SU-DHL-6 (cell line): ENCODE measurements at regions not wholly inside any gene's neighbourhood (a gene's known extent, or its start where the extent isn't known, plus 50 kb on each side); places are given as distances from the start of the nearest gene placed in this dataset.

Experiments used
- H2AFZ ChIP-seq: fragments of 200-600 bp; sonication (generic); 2 replicates; pipeline ENCODE4 v1.6.1; 2014; ENCODE audit warnings: low read depth, mild to moderate bottlenecking, moderate library complexity, mixed read lengths, antibody characterized with exemption, low read length; ENCODE audit not compliant: severe bottlenecking
- H3F3A ChIP-seq: fragments of 200-600 bp; shearing (Covaris generic); 2 replicates; pipeline ENCODE4 v1.6.0; 2016; ENCODE audit warnings: antibody characterized with exemption, mild to moderate bottlenecking; ENCODE audit not compliant: insufficient read depth
- H3K27ac ChIP-seq: fragments of 200-600 bp; sonication (generic); 2 replicates; pipeline ENCODE4 v1.5.1; 2016; ENCODE audit warnings: low read depth, mild to moderate bottlenecking, low read length, moderate library complexity, mixed read lengths
- H3K27me3 ChIP-seq: fragments of 200-600 bp; sonication (generic), shearing (Covaris generic); 2 replicates; pipeline ENCODE4 v1.6.0; 2014; ENCODE audit warnings: mild to moderate bottlenecking, low read length
- H3K36me3 ChIP-seq: fragments of 200-600 bp; sonication (generic); 2 replicates; pipeline ENCODE4 v1.6.1; 2014; ENCODE audit warnings: mild to moderate bottlenecking, low read length, mixed read lengths
- H3K4me2 ChIP-seq: fragments of 300-600, 200-600 bp; shearing (Covaris generic), sonication (generic); 2 replicates; pipeline ENCODE4 v1.6.0; 2014; ENCODE audit warnings: low read length, low read depth, mild to moderate bottlenecking; ENCODE audit not compliant: poor library complexity, severe bottlenecking
- H3K4me3 ChIP-seq: fragments of 200-600 bp; sonication (generic); 2 replicates; pipeline ENCODE4 v1.5.1; 2014; ENCODE audit warnings: antibody characterized with exemption, low read length, mild to moderate bottlenecking, mixed read lengths; ENCODE audit not compliant: insufficient read depth, poor library complexity, severe bottlenecking
- H3K79me2 ChIP-seq: fragments of 200-600 bp; sonication (generic); 2 replicates; pipeline ENCODE4 v1.6.1; 2014; ENCODE audit warnings: mild to moderate bottlenecking, low read length, moderate library complexity; ENCODE audit not compliant: insufficient read depth
- H3K9ac ChIP-seq: fragments of 200-600 bp; sonication (generic); 2 replicates; pipeline ENCODE4 v1.7.0; 2014; ENCODE audit warnings: mild to moderate bottlenecking, low read length
- H3K9me2 ChIP-seq: fragments of 200-600 bp; sonication (generic); replicated peaks from 2 replicates; pipeline ENCODE4 v1.6.1; 2014; ENCODE audit warnings: low read length; ENCODE audit not compliant: insufficient read depth
- H3K9me3 ChIP-seq: fragments of 200-600 bp; sonication (generic); 2 replicates; pipeline ENCODE4 v1.6.1; 2014; ENCODE audit warnings: low read length, mixed read lengths; ENCODE audit not compliant: insufficient read depth
- H4K20me1 ChIP-seq: fragments of 200-600 bp; sonication (generic); 2 replicates; pipeline ENCODE4 v1.6.1; 2014; ENCODE audit warnings: low read depth, mild to moderate bottlenecking, antibody characterized with exemption, low read length, moderate library complexity, mixed read lengths
- EZH2phosphoT487 ChIP-seq: fragments of 200-600 bp; sonication (generic), shearing (Covaris generic); conservative IDR thresholded peaks from 2 replicates; pipeline ENCODE4 v1.6.1; 2018; ENCODE audit warnings: mild to moderate bottlenecking, antibody characterized with exemption, low read length, moderate library complexity, mixed read lengths
- TF ChIP-seq, protein P1 (sequence below): fragments of 200-600 bp; sonication (generic); IDR thresholded peaks from one replicate; pipeline ENCODE4 v1.5.1; 2017; ENCODE audit warnings: antibody characterized with exemption, mild to moderate bottlenecking, low read length, moderate library complexity; ENCODE audit not compliant: insufficient read depth, poor library complexity, severe bottlenecking

GRCh38 chr21:16773206-16773605, 739.6 kb upstream of the CXADR start:
- no peak overlapping the region for H3K9ac ChIP-seq
- no peaks in the 10 kb centered on the region; the same call in 1 of the 2 replicates for H3K9me2 ChIP-seq
- H3K79me2 ChIP-seq = no peaks in the 10 kb centered on the region
- H3F3A ChIP-seq = no peaks in the 10 kb centered on the region
- H3K9me3 ChIP-seq = peaks cover 5% of the 10 kb centered on the region; the same call in 1 of the 2 replicates
- H3K27me3 ChIP-seq = no peaks in the 10 kb centered on the region
- no peak overlapping the region for H2AFZ ChIP-seq
- no peak overlapping the region for H3K27ac ChIP-seq
- no peaks in the 10 kb centered on the region for H3K36me3 ChIP-seq
- H4K20me1 ChIP-seq = no peaks in the 10 kb centered on the region
- no peak overlapping the region for H3K4me2 ChIP-seq
- TF ChIP-seq, protein P1, sequence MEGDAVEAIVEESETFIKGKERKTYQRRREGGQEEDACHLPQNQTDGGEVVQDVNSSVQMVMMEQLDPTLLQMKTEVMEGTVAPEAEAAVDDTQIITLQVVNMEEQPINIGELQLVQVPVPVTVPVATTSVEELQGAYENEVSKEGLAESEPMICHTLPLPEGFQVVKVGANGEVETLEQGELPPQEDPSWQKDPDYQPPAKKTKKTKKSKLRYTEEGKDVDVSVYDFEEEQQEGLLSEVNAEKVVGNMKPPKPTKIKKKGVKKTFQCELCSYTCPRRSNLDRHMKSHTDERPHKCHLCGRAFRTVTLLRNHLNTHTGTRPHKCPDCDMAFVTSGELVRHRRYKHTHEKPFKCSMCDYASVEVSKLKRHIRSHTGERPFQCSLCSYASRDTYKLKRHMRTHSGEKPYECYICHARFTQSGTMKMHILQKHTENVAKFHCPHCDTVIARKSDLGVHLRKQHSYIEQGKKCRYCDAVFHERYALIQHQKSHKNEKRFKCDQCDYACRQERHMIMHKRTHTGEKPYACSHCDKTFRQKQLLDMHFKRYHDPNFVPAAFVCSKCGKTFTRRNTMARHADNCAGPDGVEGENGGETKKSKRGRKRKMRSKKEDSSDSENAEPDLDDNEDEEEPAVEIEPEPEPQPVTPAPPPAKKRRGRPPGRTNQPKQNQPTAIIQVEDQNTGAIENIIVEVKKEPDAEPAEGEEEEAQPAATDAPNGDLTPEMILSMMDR = no peak
- no peak for TF ChIP-seq EZH2phosphoT487
- H3K4me3 ChIP-seq = no peak overlapping the region

- no peaks in the 10 kb centered on the region for H3F3A ChIP-seq
- no peaks in the 10 kb centered on the region; the same call in 1 of the 2 replicates for H3K9me2 ChIP-seq
- no peaks in the 10 kb centered on the region for H3K79me2 ChIP-seq
- H3K9ac ChIP-seq = no peak overlapping the region
- no peak overlapping the region for H3K27ac ChIP-seq
- peaks cover 5% of the 10 kb centered on the region; the same call in 1 of the 2 replicates for H3K9me3 ChIP-seq
- no peaks in the 10 kb centered on the region for H4K20me1 ChIP-seq
- H3K4me2 ChIP-seq = no peak overlapping the region
- no peaks in the 10 kb centered on the region for H3K36me3 ChIP-seq
- no peak overlapping the region for H2AFZ ChIP-seq
- no peak for TF ChIP-seq EZH2phosphoT487
- TF ChIP-seq, protein P1 = no peak
- H3K27me3 ChIP-seq = no peaks in the 10 kb centered on the region
- H3K4me3 ChIP-seq = no peak overlapping the region
These were observed 737.8 kb upstream of the CXADR start for GRCh38 chr21:16775076-16775475.

DNA sequence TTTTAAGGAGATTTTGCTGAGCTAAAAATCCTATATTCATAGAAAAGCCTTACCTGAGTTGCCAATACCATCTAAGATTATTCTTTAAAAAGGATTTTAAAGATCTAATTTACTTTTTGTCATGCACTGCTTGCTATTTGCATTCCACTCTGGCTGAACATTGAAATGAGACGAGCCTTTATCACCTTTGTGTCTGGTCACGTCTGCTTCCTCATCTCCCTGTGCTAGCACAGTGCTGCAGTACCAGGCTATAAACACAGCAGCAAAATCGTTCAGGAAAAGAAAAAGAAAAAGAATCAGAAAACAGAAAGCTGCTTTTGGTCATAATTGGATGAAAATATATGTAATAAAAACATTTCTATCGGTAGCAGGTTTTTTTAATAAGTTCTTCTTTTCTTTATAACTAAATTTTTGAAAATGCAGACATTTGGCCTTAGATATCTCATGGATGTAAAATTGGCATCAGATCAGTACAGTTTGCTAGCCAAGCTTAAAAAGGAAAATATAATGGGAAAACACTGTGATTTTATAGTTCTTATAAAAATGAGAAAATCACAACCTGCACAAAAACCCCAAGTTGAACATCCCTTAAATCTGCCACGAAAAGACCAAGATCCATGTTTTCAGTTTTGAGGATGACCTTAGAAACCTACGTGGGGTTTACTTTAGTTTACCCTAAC, 735.7 kb upstream of the CXADR start:
- H3K27me3 ChIP-seq = no peaks in the 10 kb centered on the region
- no peak overlapping the region for H2AFZ ChIP-seq
- H3K9me2 ChIP-seq = no peaks in the 10 kb centered on the region; the same call in 1 of the 2 replicates
- no peak for TF ChIP-seq EZH2phosphoT487
- TF ChIP-seq, protein P1 = no peak
- H3K9ac ChIP-seq = no peak overlapping the region
- H3K9me3 ChIP-seq = peaks cover 5% of the 10 kb centered on the region; the same call in 1 of the 2 replicates
- no peaks in the 10 kb centered on the region for H4K20me1 ChIP-seq
- H3F3A ChIP-seq = no peaks in the 10 kb centered on the region
- no peaks in the 10 kb centered on the region for H3K79me2 ChIP-seq
- no peaks in the 10 kb centered on the region for H3K36me3 ChIP-seq
- H3K4me3 ChIP-seq = no peak overlapping the region
- H3K27ac ChIP-seq = no peak overlapping the region
- H3K4me2 ChIP-seq = peak overlapping the region; percentile 14
